ENCODE measurements at regions not wholly inside any gene's neighbourhood (a gene's known extent, or its start where the extent isn't known, plus 50 kb on each side); places are given as distances from the start of the nearest gene placed in this dataset.
"Not testable (repeated sequence)": the region's sequence is repeated elsewhere in the genome, so short reads cannot be mapped to it uniquely, and the experiment has no call there.

GRCh38 chr9:39656960-39657603, 301.6 kb downstream of the SPATA31A1 start:
- H3K27ac ChIP-seq; DNase-seq (ENCODE audit: low read depth, low spot score): not testable (repeated sequence)

- not testable (repeated sequence) for H3K27ac ChIP-seq; DNase-seq (ENCODE audit: low read depth, low spot score)
Observed at GRCh38 chr9:39663020-39663419, 307.6 kb downstream of the SPATA31A1 start.

DNA sequence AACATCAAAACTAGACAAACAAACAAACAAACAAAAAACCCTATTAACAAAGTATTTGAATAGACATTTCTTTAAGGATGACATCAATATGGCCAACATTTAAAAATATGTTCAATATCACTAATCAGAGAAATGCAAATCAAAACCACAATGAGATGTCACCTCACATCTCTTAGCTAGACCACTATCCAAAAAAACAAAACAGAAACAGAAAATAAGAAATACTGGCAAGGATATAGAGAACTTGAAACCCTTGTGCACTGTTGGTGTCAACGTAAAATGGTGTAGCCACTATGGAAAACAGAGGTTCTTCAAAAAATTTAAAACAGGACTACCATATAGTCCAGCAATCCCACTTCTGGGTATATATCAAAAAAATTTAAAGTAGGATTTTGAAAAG, 308.2 kb downstream of the SPATA31A1 start:
- DNase-seq (ENCODE audit: low read depth, low spot score); H3K27ac ChIP-seq: not testable (repeated sequence)

DNA sequence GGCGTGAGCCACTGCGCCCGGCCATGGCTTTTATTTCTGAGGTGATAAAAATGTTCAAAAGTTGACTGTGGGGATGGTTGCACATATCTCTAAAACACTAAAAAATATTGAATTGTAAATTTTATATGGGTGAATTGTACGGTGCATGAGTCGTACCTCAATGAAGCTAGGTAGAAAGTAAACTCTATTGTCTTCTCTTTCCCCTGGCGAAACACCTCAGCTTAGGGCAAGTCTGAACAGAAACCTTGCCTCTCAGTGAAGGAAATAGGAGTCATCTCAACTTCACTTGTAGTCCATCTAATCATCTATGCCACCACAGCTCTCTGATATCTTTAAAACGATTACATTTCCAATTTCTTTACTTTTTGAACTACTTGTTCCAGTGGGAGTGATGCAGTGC, 309.6 kb downstream of the SPATA31A1 start:
- DNase-seq (ENCODE audit: low read depth, low spot score); H3K27ac ChIP-seq: not testable (repeated sequence)

DNA sequence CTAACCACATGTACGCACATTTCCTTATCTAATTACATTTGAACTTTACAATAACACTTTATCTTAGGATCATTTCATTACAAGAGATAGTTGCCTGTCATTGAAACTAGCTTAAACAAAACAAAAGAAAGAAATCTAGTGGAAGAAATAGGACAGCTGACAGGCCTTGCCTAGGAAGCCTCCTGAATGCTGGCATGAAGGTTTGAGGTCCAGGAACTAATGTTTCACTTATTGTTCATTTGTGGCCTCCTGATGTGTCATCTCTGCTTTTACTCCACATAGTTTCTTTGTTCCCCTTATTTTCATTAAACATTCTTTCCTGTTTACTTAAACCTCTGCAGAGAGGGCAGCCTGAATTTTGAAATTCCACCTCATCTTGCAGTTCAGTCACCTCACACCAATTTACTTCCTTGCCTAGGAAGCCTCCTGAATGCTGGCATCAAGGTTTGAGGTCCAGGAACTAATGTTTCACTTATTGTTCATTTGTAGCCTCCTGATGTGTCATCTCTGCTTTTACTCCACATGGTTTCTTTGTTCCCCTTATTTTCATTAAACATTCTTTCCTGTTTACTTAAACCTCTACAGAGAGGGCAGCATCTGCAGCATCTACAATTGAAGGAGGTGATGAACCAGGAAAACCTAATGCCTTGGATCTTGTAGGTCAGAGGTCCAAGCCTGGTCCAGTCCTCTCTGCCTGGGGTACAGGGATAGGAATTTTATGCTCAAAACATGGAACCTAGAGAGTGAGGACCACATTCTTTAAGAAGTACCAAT, 319.2 kb downstream of the SPATA31A1 start:
- H3K27ac ChIP-seq; DNase-seq (ENCODE audit: low read depth, low spot score): not testable (repeated sequence)

GRCh38 chr9:39675211-39675553, 319.7 kb downstream of the SPATA31A1 start:
- not testable (repeated sequence) for H3K27ac ChIP-seq

GRCh38 chr9:39678534-39679263, 323.2 kb downstream of the SPATA31A1 start:
- H3K27ac ChIP-seq; DNase-seq (ENCODE audit: low read depth, low spot score): not testable (repeated sequence)

More at GRCh38 chr9:39675211-39675553, 319.7 kb downstream of the SPATA31A1 start:
- not testable (repeated sequence) for DNase-seq (ENCODE audit: low read depth, low spot score)

DNA sequence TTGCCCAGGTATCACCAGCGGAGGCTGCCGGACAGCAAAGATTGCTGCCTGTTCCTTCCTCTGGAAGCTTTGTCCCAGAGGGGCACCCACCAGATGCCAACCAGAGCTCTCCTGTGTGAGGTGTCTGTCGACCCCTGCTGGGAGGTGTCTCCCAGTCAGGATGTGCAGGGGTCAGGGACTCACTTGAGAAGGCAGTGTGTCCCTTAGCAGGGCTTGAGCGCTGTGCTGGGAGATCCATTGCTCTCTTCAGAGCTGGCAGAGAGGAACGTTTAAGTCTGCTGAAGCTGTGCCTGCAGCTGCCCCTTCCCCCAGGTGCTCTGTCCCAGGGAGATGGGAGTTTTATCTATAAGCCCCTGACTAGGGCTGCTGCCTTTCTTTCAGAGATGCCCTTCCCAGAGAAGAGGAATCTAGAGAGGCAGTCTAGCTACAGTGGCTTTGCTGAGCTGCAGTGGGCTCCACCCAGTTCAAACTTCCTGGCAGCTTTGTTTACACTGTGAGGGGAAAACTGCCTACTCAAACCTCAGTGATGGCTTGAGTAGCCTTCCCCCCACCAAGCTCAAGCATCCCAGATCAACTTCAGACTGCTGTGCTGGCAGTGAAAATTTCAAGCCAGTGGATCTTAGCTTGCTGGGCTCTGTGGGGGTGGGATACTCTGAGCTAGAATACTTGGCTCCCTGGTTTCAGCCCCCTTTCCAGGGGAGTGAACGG, 325.4 kb downstream of the SPATA31A1 start:
- not testable (repeated sequence) for H3K27ac ChIP-seq; DNase-seq (ENCODE audit: low read depth, low spot score)

DNA sequence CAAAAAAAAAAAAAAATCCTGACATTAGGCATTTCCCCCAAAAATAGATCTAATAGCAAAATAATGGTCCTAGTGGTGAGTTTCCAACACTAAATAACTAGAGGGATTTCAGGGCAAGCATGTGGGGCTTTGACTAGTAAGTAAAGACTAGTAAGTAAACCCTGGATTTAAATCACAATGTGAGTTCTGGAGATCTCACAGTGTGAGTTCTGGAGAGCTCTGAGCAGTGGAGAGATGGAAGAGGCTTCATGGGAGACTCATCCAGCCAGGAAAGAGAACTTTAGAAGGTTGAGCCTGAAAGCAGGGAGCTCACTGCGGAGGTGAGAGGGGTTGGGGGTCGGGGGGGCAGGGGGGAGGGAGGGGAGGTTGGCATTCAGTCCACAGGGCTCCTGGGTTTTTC, 373.4 kb downstream of the SPATA31A1 start:
- not testable (repeated sequence) for H3K27ac ChIP-seq; DNase-seq (ENCODE audit: low read depth, low spot score)

DNA sequence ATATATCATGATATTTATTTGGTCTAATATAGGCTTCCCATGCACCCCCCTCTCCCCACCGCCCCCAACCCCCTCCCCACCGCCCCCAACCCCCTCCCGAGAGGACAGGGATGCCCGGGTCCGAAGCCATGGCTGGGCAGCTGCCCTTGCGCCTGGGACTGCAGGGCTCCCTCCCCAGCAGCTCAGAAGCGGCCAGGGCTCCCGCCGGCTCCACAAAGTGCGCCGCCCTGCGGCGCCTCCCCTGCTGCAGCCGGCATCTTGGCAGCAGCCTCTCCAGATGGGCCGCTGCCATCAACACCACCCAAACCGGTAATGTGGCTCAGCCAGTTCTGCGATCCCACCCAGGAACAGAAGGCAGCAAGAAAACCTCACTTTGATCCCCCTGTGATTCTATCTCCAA, 389.4 kb downstream of the SPATA31A1 start:
- not testable (repeated sequence) for H3K27ac ChIP-seq; DNase-seq (ENCODE audit: low read depth, low spot score)

DNA sequence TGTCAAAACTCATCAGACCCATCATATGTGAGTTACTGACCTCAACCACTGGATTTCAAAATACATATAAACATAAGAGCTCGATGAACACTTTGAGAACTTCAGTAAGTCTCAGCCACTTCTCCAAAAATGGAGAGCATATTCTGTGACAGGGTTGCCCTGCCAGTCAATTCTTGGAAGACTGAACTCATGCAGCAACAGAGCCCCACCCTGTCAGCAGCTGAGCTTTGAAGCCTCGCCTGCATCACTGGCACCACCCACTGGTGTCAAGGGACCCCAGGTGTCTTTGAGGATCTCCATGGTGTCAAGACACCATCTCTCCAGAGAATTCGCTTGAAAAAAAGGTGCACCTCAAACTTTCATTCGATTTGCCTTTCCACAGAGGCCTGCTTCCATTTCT, 420.1 kb downstream of the SPATA31A1 start:
- DNase-seq (ENCODE audit: low read depth, low spot score); H3K27ac ChIP-seq: not testable (repeated sequence)

GRCh38 chr9:39791356-39791755, 435.9 kb downstream of the SPATA31A1 start:
- DNase-seq (ENCODE audit: low read depth, low spot score); H3K27ac ChIP-seq: not testable (repeated sequence)

DNA sequence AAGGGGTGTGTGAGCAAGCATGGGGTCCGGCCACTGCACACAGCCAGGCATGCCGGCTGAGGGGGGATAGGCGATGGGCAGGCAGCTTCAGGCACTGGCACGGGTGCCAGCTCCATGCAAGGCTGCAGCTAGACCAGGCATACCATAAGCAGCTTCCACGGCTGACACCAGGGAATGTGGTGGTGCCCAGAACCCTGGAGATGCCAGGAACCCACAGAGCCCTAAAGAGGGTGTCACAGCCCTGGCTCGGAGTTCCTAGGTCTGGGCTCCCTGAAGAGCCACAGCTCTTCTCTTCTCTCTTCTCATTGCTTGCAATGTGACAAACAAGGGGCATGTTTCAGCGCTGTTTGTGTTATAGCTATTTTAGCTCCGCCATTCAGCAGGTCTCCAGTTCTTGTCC, 442.5 kb downstream of the SPATA31A1 start:
- not testable (repeated sequence) for H3K27ac ChIP-seq; DNase-seq (ENCODE audit: low read depth, low spot score)

DNA sequence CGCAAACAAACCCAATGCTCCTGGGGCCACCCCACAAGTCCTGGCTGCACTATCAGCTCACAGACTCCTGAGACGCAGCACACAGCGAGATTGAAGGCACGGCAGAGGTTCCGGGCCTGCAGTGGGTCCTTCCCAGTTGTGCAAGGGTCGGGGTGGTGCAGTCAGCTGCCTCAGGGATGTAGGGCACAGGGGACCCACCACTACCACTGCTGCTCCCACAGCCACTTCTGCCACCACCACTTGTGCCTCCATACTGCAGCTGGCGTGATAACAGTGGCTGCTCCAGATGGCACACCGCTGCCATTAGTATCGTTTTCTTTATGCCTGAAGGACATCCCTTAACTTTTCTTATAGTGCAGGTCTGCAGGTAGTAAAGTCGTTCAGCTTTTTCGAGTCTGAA, 443.8 kb downstream of the SPATA31A1 start:
- DNase-seq (ENCODE audit: low read depth, low spot score) = not testable (repeated sequence)

GRCh38 chr9:39802561-39802960, 447.1 kb downstream of the SPATA31A1 start:
- not testable (repeated sequence) for H3K27ac ChIP-seq; DNase-seq (ENCODE audit: low read depth, low spot score)

More for the DNA sequence above, 443.8 kb downstream of the SPATA31A1 start:
- not testable (repeated sequence) for H3K27ac ChIP-seq

DNA sequence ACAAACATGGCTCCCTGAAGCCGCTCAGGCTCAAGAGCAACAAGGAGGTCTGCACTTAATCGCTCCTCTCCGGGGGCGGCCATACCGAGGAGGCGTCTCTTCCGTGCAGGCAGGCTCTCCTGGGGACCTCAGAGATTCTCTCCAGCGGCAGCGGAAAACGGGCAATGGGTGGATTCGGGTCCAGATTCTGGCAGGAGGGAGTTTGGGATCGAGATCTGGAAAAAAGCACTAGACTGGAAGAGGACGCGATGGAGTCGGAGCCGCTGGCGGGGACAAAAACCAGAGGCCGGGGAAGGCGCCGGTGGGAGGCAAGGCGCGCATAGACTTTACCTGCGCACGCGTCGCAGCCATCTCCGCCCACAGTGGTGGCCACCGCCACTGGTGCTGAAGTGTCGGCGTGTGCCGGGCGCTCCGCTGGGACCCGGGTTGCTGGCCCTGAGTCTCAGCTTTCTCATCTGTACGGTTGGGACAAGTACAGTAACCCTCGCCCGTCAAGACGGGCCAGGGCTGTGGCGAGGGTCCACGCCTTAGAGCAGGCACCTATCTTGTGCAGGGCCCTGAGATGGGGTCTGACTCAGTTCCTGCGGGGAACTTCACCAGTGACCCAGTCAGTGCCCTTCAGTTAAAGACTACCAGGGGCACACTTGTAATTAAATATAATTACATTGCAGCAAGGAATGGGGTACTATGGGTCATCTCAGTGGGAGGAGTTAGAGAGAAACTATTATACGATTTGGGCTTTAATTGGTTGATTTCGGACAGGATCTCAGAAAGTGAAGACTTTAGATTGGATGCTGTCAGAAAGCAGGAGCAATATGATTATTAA, 454.1 kb downstream of the SPATA31A1 start:
- DNase-seq (ENCODE audit: low read depth, low spot score) = not testable (repeated sequence)
- H3K27ac ChIP-seq = peak overlapping the region; percentile 66

GRCh38 chr9:39810401-39810800, 454.9 kb downstream of the SPATA31A1 start:
- not testable (repeated sequence) for H3K27ac ChIP-seq; DNase-seq (ENCODE audit: low read depth, low spot score)

- not testable (repeated sequence) for H3K27ac ChIP-seq; DNase-seq (ENCODE audit: low read depth, low spot score)
Observed at GRCh38 chr9:39811615-39812014, 456.1 kb downstream of the SPATA31A1 start.

DNA sequence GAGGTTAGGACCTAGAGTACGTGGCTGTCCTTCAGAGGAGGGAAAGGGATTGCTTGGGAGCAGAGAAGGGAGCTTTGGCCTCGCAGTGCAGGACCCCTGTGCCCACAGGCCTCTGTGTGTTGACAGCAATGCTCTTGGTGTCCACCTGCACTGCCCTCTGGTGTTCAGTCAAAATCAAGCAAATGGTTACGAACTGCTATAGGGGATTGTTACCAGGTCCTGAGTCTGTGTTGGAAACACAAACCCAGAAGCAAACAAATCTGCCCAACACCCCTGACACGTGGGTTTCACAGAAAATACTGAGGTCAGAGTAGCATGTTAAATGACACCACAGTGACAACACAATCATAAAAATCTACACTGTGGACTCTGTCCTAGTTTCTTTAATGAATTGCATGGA, 473.0 kb downstream of the SPATA31A1 start:
- not testable (repeated sequence) for H3K27ac ChIP-seq; DNase-seq (ENCODE audit: low read depth, low spot score)

All from epithelial cell of prostate (primary cell).